GM21528 (cell line): ENCODE measurements at regions not wholly inside any gene's neighbourhood (a gene's known extent, or its start where the extent isn't known, plus 50 kb on each side); places are given as distances from the start of the nearest gene placed in this dataset.

Source experiments
- ATAC-seq: cut with Tn5 transposase; IDR thresholded peaks from one replicate; pipeline ENCODE4 v1.9.1; 2021; ENCODE audit warnings: mild to moderate bottlenecking, moderate library complexity; ENCODE audit not compliant: unreplicated experiment, low FRiP score

DNA sequence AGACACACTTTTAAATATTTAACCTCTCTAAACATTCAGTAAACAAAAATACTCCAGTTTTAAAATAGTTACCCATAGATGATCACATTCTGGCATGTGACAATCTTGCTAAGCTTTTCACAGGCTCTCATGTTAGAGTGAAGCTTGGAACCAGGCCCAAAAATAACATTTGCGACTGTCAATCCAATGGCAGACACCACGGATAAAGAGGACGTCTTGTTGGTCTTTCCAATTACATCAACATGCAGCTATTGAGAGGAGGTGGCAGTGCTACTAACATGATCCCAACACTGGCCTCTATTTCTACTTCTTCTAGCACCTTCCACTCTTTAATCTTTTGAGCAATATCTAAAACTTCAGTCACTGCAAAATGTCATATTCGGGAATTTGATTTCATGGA, 970.8 kb upstream of the TENM3 start:
- no peak for ATAC-seq

DNA sequence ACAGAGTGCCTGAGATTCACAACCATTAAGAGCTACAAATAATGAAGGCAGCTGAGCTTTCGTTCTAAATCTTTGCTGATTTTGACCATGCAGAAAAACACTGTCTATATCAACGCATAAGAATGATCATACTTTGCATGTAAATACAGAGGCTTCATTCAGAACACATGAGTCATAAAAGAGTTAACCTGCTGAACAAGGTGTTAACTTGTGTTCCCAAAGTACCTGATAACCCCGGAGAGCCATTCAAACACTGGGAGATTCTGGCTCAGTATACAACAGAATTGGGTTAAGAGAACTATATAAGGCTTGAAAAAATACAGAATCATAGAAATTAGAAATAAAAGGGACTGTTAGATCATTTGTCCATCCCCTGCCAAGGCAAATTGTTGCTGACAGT, 964.3 kb upstream of the TENM3 start:
- ATAC-seq = no peak

DNA sequence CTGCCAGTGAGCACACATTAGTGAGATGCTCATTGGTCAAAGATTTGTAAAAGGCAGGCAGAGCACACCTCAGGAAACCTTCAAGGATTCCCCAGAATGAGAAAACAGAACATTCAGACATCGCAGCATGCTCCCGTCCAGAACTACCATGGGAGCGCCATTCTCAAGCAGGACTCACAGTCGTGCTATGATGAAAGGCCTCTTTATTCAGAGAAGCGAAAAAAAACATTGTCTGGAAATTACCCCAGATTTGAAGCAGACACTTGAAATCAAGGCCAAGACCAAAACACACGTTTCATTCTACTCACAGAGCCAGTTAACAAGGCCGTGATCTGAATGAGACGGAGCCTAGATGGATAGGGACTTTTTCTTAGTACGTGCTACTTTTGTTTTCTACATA, 961.8 kb upstream of the TENM3 start:
- ATAC-seq = no peak

DNA sequence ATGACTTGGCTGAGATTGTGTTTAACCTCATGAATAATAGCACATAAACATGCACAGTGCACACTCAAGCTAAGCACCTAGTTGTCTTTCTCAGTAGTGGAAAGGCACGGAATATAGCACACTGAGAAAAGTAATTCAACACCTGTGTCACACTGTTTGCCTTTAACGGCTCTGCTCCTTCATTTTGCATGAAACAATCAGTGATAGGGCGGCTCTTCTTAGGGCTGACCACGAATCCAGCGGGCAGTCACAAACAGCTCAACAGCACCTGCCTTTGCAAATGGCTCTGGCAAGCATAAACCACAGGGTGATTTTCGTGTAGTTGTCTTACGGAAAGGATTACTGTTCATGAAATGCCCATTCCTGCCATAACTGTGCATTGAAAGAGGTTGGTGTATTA, 954.0 kb upstream of the TENM3 start:
- no peak for ATAC-seq

DNA sequence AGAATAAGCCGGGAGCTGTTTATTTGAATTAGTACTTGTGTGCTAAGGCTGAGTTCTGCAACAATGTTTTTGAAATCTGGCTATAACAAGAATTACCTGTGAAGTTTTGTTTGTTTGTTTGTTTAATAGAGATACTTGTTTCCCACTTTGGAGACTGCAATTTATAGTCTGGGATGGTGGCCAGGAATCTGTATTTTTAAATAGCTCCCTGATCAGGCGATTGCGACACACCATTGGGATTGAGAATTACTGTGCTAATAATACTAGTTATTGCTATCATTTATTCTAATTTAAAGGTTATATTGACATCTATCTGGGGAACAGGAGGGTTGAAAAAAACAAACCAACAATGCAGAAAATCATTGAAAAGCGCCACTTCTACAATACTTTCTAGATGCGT, 951.6 kb upstream of the TENM3 start:
- ATAC-seq = no peak

DNA sequence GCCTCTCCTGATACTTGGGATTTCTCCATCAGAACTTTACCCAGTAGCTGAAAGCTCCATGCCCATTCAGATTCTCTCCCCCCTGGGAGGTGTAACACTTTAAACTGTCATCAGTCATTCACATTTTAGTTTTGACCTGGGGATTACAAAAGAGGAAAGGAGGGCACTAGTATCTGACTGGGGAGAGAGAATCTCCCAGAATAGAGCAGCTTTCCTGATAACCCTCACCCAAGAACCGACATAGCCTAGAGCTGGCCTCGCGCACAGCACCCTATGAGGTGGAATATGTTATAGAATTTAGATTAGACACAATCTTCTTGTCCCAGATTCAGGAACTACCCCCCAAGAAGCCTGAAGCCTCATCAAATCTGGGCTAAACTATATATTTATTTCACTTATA, 950.2 kb upstream of the TENM3 start:
- ATAC-seq = no peak

DNA sequence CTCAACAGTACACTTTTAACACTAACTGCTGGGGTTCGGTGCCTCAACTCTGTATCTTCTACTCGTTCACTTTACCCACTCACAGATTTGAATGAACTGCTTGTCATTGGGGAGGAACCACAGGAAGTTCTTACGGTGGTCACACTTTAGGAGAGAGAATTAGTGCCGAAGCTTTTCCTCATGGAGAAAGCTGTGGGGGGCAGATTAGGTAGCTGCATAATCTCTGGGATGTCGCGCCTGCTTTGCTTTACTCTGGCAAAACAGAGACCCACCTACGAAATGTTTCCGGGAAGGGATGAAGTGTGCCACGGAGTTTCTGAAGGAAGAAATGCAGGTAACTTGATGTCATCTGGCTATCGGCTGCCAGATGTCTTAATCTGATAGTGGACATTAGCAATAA, 949.7 kb upstream of the TENM3 start:
- ATAC-seq = no peak

DNA sequence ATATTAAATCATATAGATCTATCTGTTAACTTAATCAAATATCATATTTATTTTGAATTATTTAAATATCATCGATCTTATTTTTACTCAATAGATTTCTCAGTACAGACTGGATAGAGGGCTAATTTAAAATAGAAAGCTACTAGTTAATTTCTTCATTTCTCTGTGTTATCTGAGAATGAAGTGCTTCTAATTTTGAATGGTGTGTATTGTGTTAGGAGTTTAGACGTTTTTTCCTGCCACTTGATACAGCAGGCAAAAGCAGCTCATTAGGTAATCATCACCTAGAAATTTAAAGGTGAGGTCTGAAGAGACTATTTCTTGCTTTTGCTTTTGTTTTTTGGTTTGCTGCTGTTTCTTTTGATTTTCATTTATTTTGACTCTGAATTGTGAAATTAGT, 948.8 kb upstream of the TENM3 start:
- ATAC-seq = no peak

DNA sequence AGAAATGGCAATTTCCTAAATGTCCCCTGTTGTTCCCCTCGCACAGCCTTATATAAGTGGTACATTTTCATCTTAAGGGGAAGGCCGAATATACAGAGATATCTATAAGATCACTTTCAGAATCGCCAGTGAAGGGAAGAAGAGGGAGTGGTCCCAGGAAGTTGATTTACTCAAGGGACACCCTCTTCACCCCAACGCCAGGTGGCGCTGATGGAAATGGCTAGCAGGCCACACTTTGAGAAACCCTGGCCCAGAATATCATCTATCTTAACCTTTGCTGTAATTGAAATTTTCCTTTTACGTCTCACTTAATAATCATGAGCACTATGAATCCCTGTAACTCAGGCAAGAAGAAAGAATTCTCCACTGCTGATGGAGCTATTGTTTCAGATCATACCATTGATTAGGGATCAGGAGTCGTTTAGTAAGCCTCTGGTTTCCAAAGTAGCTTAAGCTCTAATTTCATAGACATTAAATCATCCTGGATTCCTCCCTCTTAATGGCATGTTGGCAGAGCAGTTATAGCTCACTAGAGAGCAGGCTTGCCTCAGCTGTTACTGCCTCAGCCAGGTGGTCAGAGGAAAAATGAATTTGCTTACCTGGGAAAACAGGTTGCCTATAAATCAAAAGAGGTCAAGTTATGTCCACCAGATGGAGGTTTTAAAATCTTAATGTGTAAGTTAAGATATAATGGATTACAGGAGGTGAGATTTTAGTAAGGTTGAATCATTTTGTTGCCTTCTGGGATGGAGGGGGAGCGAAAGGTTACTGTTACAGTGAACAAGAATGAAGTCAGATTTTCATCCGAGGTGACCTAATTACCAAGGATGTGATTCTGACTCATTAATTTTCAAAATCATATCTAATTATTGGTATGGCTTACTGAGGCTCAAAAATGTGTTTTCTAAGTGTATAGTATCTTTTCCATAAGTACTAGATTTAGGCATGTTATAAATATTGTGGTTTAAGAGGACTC, 941.2 kb upstream of the TENM3 start:
- ATAC-seq = no peak

DNA sequence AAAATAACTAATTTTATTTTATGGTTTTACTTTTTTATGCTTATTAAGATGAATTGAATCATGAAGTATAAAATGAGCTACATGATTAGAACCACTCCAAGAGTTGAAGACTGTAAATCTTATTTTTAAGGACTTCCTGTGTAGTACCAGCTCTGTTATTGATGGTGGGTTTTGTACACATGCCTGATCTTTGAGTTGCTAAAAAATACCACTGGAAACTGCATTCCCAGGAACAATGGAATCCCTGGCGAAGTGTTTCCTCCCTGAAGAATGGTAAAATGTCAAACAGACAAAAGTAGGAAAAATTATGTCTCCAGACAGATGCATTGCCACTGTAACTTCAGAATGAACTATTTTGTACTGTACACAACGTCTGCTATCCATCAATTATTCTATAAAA, 935.4 kb upstream of the TENM3 start:
- no peak for ATAC-seq

DNA sequence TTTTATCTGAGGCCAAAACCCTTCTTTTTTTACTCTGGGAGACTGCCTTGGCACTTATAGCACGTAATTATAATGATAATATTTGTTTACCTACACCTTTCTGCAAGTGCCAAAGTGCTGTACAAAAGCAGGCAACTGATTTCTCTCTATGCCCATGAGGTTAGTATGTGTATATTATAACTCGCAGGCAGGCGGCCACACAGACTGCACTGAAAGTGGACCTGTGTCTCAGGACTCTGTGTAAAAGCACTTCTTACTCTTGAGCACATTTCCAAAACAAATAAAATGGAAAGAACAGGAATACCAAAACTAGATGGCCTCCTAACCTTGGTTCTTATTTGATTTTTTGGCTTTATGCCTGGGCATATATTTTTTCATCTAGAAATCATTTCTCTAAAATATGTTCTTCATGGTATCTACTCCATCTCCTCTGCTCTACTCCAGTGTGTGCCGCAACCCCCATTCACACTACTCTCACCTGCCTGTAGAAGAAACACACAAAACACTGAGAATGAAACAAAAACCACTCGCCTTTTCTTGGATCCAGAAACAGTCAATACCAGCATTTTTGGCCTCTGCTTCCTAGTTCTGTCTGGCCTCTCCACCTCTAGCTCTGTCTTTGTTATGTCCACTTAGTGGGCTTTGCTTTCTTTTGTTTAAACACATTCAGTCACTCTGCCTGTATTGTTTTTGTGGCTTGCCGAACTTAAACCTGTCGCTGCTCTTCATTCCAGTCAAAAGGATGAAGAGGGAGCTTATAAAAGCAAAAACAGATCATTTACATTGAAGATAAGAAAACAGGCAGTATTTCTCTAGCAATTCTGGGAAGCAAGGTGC, 934.5 kb upstream of the TENM3 start:
- ATAC-seq = no peak

DNA sequence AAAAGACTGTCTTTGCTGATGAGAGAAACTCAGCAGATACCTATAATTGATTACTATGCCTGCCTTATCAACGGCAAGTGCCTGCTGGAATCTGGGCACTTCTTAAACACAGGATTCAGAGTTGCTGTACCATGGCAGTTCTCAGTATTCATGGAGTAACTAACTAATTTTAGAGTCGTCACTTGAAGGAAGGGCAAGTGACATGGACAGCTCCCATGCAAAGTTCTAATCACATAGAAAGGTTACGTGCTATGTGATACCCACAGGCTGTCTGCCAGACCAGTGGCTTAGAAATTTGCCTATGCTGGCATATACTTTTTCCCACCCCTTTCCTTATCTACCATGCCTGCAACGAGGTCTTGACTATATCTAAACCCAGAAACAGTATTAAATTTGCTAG, 931.1 kb upstream of the TENM3 start:
- no peak for ATAC-seq

DNA sequence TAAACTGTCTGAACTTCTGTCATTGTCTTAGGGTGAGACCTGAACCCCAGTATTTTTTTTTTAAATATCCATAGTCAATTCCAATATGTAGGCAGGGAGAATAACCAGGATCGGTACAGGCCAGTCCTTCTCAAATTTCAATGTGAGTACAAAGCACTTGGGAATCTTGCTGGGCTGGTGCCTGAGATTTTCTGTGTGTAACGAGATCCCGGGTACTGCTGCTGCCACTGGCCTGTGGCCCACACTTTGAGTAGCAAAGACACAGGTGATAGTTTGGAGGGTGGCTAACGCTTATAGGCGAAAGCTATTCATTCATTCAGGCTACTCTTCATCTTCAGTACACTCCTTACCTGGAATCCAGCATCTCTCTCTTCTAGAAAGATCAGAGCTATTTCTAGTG, 923.6 kb upstream of the TENM3 start:
- ATAC-seq = no peak

DNA sequence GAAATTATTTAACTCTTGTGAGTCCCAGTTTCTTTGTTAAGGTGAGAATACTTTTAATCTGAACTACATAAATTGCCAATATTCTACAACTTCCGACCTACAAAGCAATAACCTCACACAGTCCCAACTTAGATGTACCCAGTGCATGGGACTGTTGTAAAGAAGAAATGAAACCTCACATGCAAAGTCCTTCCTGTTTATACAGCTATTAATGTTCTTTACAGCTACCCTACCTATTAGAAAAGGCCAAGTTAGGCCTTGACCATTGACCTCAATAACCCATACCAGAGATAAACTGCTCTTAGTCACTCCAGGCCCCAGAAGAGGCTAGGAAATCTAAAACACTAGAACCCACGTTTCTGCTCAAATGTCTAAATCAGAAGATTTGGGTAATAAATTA, 920.1 kb upstream of the TENM3 start:
- peak; percentile 82 for ATAC-seq

DNA sequence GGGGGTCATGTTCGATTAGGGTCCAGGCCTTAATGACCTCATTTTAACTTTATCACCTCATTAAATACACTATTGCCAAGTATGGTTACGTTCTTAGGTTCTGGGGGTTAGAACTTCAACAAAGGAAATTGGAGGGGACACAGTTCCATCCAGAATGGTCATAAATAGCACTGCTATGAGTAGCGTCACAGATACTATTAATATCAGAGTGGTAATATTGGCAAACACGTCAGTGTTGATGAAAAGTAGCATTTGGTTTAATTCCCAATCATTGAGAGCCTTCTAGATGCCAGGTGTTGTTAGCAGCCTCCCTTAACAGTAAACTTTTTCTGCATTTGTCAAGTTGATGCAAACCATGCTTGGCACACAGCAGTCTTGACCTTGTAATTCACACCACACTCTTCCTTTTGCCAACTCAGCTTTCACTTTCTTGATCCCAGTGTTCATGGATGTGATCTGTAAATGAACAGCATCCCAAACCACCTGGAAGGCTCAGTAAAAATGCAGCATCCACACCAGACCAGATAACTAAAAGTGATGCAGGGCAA, 912.5 kb upstream of the TENM3 start:
- no peak for ATAC-seq

DNA sequence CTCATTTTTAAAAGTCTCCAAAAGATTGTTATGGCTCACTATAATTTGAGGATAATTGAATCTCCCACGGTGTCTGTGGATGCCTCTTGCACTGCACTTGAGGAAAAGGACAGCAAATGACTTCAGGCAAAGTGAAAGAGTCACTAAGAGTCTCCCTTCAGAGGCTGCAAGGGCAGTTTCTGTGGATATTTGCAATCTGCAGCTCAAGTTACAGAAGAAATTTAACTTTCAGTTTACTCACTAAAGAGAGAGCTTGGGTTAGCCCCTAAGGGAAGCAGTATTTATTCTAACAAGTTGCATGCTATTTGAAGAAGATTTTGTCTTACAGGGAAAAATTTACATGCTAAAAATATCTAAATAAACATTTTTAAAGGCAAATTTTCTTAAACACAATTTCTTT, 912.0 kb upstream of the TENM3 start:
- ATAC-seq = no peak

DNA sequence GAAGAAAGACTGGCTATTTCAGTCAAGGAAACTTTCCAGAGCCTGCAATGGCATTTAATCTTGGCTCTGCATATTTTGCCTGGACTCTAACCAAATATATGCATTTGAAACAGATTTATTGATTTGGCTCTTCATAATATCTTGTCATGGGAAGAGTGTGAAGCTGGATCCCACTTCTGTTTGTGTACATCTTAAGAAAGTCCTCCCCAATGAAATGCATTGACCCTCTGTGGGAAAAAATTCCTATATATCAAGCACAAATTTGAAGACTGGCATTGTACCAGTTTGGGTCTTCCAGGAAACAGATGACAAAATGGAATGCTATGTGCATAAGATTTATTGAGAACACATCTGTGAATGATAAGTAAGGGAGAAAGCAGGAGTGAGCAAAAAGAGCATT, 897.3 kb upstream of the TENM3 start:
- ATAC-seq = no peak

DNA sequence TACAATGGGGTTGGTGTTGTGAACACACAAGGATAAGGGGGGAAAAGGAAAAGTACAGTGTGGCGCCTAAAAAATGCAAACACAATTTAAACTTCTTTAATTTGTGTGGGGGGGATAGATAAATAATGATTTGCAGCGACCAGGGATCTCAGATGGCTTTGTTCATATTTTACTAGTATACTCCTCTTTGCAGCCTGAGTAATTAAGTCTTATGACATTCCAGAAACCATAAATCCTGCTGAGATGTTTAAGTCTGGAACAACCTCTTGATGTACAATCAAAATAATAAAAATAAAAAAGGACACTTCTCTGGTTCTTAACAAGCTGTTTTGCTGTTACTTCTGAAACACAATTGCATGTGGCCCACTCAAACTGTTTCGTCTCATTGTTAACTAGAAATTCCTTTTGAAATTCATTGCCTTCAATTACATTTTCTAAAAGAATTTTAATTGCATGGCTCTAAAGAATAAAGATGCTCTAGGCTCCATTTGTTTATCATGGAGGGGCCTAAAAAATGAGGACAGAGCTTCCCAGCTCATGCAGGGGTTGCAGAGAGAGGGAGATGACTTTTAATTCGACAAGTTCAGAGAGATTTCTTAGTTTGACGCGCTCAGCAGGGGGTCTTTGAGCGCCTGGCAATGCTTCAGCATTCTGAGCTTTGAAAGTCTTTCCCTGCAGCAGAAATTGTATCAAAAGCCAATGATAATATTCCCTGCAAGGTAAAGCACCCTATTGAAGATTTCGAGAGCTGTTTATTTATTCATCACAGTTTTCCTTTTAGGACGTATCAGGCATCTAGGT, 892.4 kb upstream of the TENM3 start:
- ATAC-seq = no peak

DNA sequence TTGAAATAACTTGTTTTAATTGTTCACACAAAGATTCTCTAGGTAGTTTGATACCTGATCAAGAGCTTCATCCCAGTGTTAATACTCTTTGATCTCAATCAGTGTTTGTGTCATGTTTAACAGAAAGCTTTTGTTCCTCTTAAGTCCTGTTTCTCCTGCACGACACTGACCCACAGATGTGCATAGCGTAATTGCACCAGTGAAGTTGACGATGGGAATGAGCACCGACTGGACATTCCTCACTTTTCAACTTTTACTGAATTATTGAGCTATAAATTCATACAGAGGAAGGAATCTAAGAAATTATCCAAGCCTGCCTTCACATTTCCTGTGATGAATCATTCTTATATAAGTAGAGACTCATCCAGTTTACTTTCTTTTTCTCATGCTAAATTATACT, 878.7 kb upstream of the TENM3 start:
- no peak for ATAC-seq

DNA sequence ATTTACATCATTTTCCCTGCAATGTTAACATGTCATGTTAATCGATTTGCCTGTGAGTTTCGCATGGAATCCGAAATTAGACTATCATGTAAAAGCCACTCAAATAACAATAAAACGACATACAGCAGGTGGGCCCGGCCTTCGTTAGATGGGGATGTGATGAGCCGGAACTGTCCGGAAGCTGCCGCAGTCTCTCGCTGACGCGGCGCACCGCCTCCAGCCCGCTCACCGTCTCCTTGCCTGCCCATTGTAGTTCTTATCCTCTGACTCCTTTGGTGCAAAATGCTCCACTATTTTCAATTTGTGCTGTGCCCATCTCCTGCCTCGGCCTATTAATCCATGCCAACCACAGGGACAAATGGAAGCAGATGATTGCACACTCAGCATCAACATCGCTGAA, 877.5 kb upstream of the TENM3 start:
- ATAC-seq = no peak

DNA sequence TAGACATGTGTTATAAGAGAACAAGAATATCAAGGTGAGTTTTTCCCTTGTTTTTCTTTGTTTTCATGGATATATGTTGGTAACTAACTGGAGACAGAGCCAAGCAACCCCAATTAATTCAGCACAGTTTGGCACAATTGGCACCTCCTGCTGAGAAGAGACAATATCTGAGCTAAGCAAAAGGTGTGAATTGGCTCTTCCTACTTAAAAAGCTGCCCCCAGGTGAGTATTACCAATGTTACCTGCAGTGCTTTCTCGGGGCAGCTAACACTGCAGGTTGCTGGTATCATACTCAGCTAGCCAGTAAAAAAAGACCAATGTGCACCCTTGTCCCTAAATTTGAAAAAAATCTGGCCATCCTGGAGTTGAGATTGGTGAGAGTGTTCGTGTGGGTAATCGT, 871.2 kb upstream of the TENM3 start:
- no peak for ATAC-seq
